ENCODE measurements at regions not wholly inside any gene's neighbourhood (a gene's known extent, or its start where the extent isn't known, plus 50 kb on each side); places are given as distances from the start of the nearest gene placed in this dataset.

- peak; percentile 33 for DNase-seq
Observed at GRCh38 chr9:115625251-115625650, 507.3 kb upstream of the TNC start.

- no peak for DNase-seq
Observed at GRCh38 chr9:115625954-115626353, 508.0 kb upstream of the TNC start.

- DNase-seq = no peak
Observed at GRCh38 chr9:115627511-115627910, 509.6 kb upstream of the TNC start.

- no peak for DNase-seq
Observed at GRCh38 chr9:115628426-115628825, 510.5 kb upstream of the TNC start.

- DNase-seq = no peak
Observed at GRCh38 chr9:115629879-115630840, 512.2 kb upstream of the TNC start.

GRCh38 chr9:115632391-115632790, 514.4 kb upstream of the TNC start:
- DNase-seq = no peak

- DNase-seq = peak; percentile 53
Observed at GRCh38 chr9:115633104-115633503, 515.1 kb upstream of the TNC start.

- no peak for DNase-seq
Observed at GRCh38 chr9:115635680-115636383, 517.8 kb upstream of the PAPPA start.

GRCh38 chr9:115636596-115636995, 517.0 kb upstream of the PAPPA start:
- no peak for DNase-seq

GRCh38 chr9:115637661-115638060, 515.9 kb upstream of the PAPPA start:
- peak; percentile 33 for DNase-seq

- peak; percentile 97 for DNase-seq
Observed at GRCh38 chr9:115640887-115641286, 512.7 kb upstream of the PAPPA start.

GRCh38 chr9:115642285-115642684, 511.3 kb upstream of the PAPPA start:
- no peak for DNase-seq

- DNase-seq = no peak
Observed at GRCh38 chr9:115643948-115644727, 509.5 kb upstream of the PAPPA start.

GRCh38 chr9:115649991-115650472, 503.6 kb upstream of the PAPPA start:
- peak; percentile 67 for DNase-seq

- peak; percentile 96 for DNase-seq
Observed at GRCh38 chr9:115650768-115651167, 502.8 kb upstream of the PAPPA start.

- peak; percentile 42 for DNase-seq
Observed at GRCh38 chr9:115651461-115651860, 502.1 kb upstream of the PAPPA start.

GRCh38 chr9:115653171-115653606, 500.4 kb upstream of the PAPPA start:
- DNase-seq = peak; percentile 53

- no peak for DNase-seq
Observed at GRCh38 chr9:115657695-115658094, 495.9 kb upstream of the PAPPA start.

- DNase-seq = peak; percentile 55
Observed at GRCh38 chr9:115665519-115665918, 488.1 kb upstream of the PAPPA start.

- peak; percentile 97 for DNase-seq
Observed at GRCh38 chr9:115668521-115668920, 485.1 kb upstream of the PAPPA start.

- peak; percentile 50 for DNase-seq
Observed at GRCh38 chr9:115671236-115671962, 482.2 kb upstream of the PAPPA start.

GRCh38 chr9:115671963-115672305, 481.7 kb upstream of the PAPPA start:
- DNase-seq = peak; percentile 83
